ENCODE measurements at regions not wholly inside any gene's neighbourhood (a gene's known extent, or its start where the extent isn't known, plus 50 kb on each side); places are given as distances from the start of the nearest gene placed in this dataset.

GRCh38 chr2:64819774-64820688 lies 166.3 kb upstream of the SERTAD2 start:
- Histone ChIP-seq H3K23me2 (ENCODE audit: insufficient read length, low read depth, low read length, poor library complexity, severe bottlenecking) (no peaks in the 10 kb centered on the region), H2BK15ac (ENCODE audit: low read depth, low read length) (no peak overlapping the region), H4K91ac (ENCODE audit: insufficient read length, low read depth, low read length) (no peak overlapping the region), H3K27ac (ENCODE audit: insufficient read length, low read depth, low read length) (no peak overlapping the region), H3K4me1 (ENCODE audit: insufficient read depth, low read length) (peaks cover 4% of the 10 kb centered on the region; the same call in 1 of the 2 replicates), H3K27me3 (ENCODE audit: insufficient read depth, low read length) (no peaks in the 10 kb centered on the region), H2BK120ac (ENCODE audit: low read depth, low read length, poor library complexity, severe bottlenecking) (no peak overlapping the region), H3K4me2 (ENCODE audit: insufficient read depth, insufficient read length, low read length) (no peak overlapping the region), H2AK5ac (ENCODE audit: insufficient read length, low read length) (no peak overlapping the region), H3K14ac (ENCODE audit: insufficient read depth, low read length) (no peak overlapping the region), H2BK5ac (ENCODE audit: insufficient read length, low read length) (no peak overlapping the region), H4K8ac (replicated peaks; ENCODE audit: insufficient read length, low read depth, low read length) (no peak overlapping the region), H3K4ac (ENCODE audit: low read depth, low read length) (no peak overlapping the region), H3K18ac (ENCODE audit: insufficient read length, low read depth, low read length) (no peak overlapping the region), H3K56ac (ENCODE audit: insufficient read length, low read depth, low read length) (no peak overlapping the region), H3K23ac (ENCODE audit: insufficient read length, low read depth, low read length) (no peak overlapping the region), H2AFZ (ENCODE audit: low read length) (no peak overlapping the region), H3T11ph (ENCODE audit: low read length) (no peak overlapping the region), H2BK12ac (ENCODE audit: insufficient read length, low read depth, low read length) (no peak overlapping the region), H3K79me2 (ENCODE audit: insufficient read depth, low read length) (no peaks in the 10 kb centered on the region), H4K20me1 (ENCODE audit: control insufficient read depth, insufficient read depth, insufficient read length) (no peaks in the 10 kb centered on the region), H4K5ac (ENCODE audit: insufficient read length, low read depth, low read length) (no peak overlapping the region), H3K9ac (ENCODE audit: extremely low read depth, insufficient read length, low read length) (no peak overlapping the region), H3K79me1 (ENCODE audit: insufficient read depth, low read depth, low read length, poor library complexity, severe bottlenecking) (no peaks in the 10 kb centered on the region), H2BK20ac (ENCODE audit: low read depth, low read length, poor library complexity, severe bottlenecking) (no peak overlapping the region), H3K9me3 (ENCODE audit: control insufficient read depth, low read depth, low read length) (no peaks in the 10 kb centered on the region)
- no peak for DNase-seq
- peaks cover 11% of the 10 kb centered on the region for H3K27me3 Mint-ChIP-seq (ENCODE audit: low read depth)
- H3K36me3 Mint-ChIP-seq (ENCODE audit: insufficient read depth in 1 of 3, low read depth in 3 of 3), result no peaks in the 10 kb centered on the region
- H3K27ac Mint-ChIP-seq, result no peak overlapping the region
- WGBS (ENCODE audit: extremely low coverage, insufficient read length, low lambda C conversion rate), result no CpG with 5 or more reads among the region's 11 CpGs
- H3K4me1 Mint-ChIP-seq, result peaks cover 30 to 36% of the 10 kb centered on the region in 2 experiments
- no peak overlapping the region; a peak in 1 of 5 replicates for H3K4me3 Mint-ChIP-seq
- peaks cover 0 to 2% of the 10 kb centered on the region in 2 experiments; a peak in 2 of 5 replicates for H3K9me3 Mint-ChIP-seq
- TF ChIP-seq CTCF (conservative IDR thresholded peaks at IDR 0.05), result no peak

Measured in H9 (cell line).